ENCODE measurements at regions not wholly inside any gene's neighbourhood (a gene's known extent, or its start where the extent isn't known, plus 50 kb on each side); places are given as distances from the start of the nearest gene placed in this dataset.

DNA sequence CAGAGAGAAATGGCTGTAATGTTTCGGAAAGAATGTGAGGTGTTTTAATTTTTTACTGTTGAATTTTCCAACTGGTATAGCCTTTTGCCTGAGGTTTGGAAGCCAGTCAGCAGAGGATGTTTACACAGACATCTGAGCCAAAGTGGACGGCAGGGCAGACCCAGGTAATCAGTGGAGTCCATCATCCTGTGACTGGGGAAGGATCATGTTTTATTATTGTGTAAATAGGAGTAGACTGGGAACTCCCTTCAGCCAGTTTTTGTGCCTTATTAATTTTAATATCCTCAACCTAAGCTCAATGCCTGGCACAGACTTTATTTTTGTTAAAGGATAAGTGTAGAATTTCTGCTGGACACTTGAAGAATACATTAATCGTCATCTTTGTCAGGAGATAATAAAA, 142.0 kb upstream of the GAREM1 start:
- Histone ChIP-seq H3K4me3 (ENCODE audit: low read length) (no peak overlapping the region), H4K20me1 (ENCODE audit: low read length) (no peaks in the 10 kb centered on the region), H3K9me3 (ENCODE audit: low read length) (no peaks in the 10 kb centered on the region), H3K27ac (ENCODE audit: low read length) (no peak overlapping the region), H3F3A (ENCODE audit: low read length, unreplicated experiment) (no peaks in the 10 kb centered on the region), H3K27me3 (ENCODE audit: low read length) (no peaks in the 10 kb centered on the region), H3K9me2 (replicated peaks; ENCODE audit: low read length) (no peaks in the 10 kb centered on the region), H3K4me1 (ENCODE audit: insufficient read depth, low read length) (peaks cover 5% of the 10 kb centered on the region; the same call in 1 of the 2 replicates), H3K4me2 (ENCODE audit: low read length) (no peak overlapping the region), H3K36me3 (ENCODE audit: low read depth, low read length) (no peaks in the 10 kb centered on the region), H3K79me2 (ENCODE audit: low read length) (no peaks in the 10 kb centered on the region), H3K9ac (ENCODE audit: low read length) (no peak overlapping the region), H2AFZ (ENCODE audit: low read length) (no peak overlapping the region)
- intact Hi-C loops (cut with micrococcal nuclease): no loop called here
- TF ChIP-seq EZH2phosphoT487 (IDR thresholded peaks at IDR 0.05; ENCODE audit: borderline replicate concordance, low read length): no peak
- TF ChIP-seq, protein P1, sequence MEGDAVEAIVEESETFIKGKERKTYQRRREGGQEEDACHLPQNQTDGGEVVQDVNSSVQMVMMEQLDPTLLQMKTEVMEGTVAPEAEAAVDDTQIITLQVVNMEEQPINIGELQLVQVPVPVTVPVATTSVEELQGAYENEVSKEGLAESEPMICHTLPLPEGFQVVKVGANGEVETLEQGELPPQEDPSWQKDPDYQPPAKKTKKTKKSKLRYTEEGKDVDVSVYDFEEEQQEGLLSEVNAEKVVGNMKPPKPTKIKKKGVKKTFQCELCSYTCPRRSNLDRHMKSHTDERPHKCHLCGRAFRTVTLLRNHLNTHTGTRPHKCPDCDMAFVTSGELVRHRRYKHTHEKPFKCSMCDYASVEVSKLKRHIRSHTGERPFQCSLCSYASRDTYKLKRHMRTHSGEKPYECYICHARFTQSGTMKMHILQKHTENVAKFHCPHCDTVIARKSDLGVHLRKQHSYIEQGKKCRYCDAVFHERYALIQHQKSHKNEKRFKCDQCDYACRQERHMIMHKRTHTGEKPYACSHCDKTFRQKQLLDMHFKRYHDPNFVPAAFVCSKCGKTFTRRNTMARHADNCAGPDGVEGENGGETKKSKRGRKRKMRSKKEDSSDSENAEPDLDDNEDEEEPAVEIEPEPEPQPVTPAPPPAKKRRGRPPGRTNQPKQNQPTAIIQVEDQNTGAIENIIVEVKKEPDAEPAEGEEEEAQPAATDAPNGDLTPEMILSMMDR (conservative IDR thresholded peaks at IDR 0.05; ENCODE audit: low read depth, low read length): no peak
- DNase-seq (peak; percentile 59), ATAC-seq (peak; percentile 97)
- POLR2A ChIA-PET (ENCODE audit: unreplicated experiment): no interaction called here
- no TSS peak for BruUV-seq (replicated peaks)
- CTCF ChIA-PET: no interaction called here

DNA sequence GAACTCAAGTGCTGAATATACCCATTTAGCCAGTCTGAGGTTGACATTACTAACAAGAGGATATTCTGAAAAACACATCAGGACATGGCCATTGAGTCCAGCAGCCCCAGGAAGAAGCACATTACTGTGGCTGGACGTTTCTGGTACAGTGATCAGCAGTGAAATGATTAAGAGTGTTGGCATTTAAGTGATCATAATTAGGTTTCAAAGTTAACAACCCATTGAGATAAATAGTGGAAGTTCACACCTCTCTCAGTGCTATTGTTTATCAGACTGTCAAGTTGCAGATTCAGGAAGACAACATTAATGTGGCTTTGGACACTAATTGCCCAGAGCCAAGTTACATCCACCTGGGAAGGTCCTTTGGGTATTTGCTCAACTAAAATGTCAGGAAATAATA, 139.5 kb upstream of the GAREM1 start:
- ChIA-PET CTCF (no interaction called here), POLR2A (ENCODE audit: unreplicated experiment) (no interaction called here)
- no peak overlapping the region for H3K4me3 ChIP-seq (ENCODE audit: low read length)
- H3K9me3 ChIP-seq (ENCODE audit: low read length): no peaks in the 10 kb centered on the region
- H3K9me2 ChIP-seq (replicated peaks; ENCODE audit: low read length): no peaks in the 10 kb centered on the region
- H3K9ac ChIP-seq (ENCODE audit: low read length): no peak overlapping the region
- H3K36me3 ChIP-seq (ENCODE audit: low read depth, low read length): no peaks in the 10 kb centered on the region
- TF ChIP-seq, protein P1 (conservative IDR thresholded peaks at IDR 0.05; ENCODE audit: low read depth, low read length): no peak
- TF ChIP-seq EZH2phosphoT487 (IDR thresholded peaks at IDR 0.05; ENCODE audit: borderline replicate concordance, low read length) (no peak), EZH2 (IDR thresholded peaks at IDR 0.05; ENCODE audit: low read length, unreplicated experiment) (no peak)
- H3K27me3 ChIP-seq (ENCODE audit: low read length): no peaks in the 10 kb centered on the region
- no peak overlapping the region for H2AFZ ChIP-seq (ENCODE audit: low read length)
- intact Hi-C loops (cut with micrococcal nuclease): no loop called here
- peaks cover 5% of the 10 kb centered on the region; the same call in 1 of the 2 replicates for H3K4me1 ChIP-seq (ENCODE audit: insufficient read depth, low read length)
- no peaks in the 10 kb centered on the region for H3K79me2 ChIP-seq (ENCODE audit: low read length)
- H3K4me2 ChIP-seq (ENCODE audit: low read length): no peak overlapping the region
- H3F3A ChIP-seq (ENCODE audit: low read length, unreplicated experiment): no peaks in the 10 kb centered on the region
- DNase-seq (no peak), ATAC-seq (no peak)
- H4K20me1 ChIP-seq (ENCODE audit: low read length): no peaks in the 10 kb centered on the region
- H3K27ac ChIP-seq (ENCODE audit: low read length): no peak overlapping the region
- no TSS peak for BruUV-seq (replicated peaks)

- Histone ChIP-seq H2AFZ (ENCODE audit: low read length) (no peak overlapping the region), H3K27me3 (ENCODE audit: low read length) (no peaks in the 10 kb centered on the region)
Measured at GRCh38 chr18:32607816-32608215, 137.1 kb upstream of the GAREM1 start.

More at GRCh38 chr18:32607816-32608215, 137.1 kb upstream of the GAREM1 start:
- BruUV-seq (replicated peaks): no TSS peak
- Histone ChIP-seq H3K79me2 (ENCODE audit: low read length) (no peaks in the 10 kb centered on the region), H3F3A (ENCODE audit: low read length, unreplicated experiment) (no peaks in the 10 kb centered on the region), H3K36me3 (ENCODE audit: low read depth, low read length) (no peaks in the 10 kb centered on the region), H3K4me2 (ENCODE audit: low read length) (no peak overlapping the region), H3K27ac (ENCODE audit: low read length) (no peak overlapping the region), H3K9me3 (ENCODE audit: low read length) (no peaks in the 10 kb centered on the region), H3K9ac (ENCODE audit: low read length) (no peak overlapping the region), H3K4me3 (ENCODE audit: low read length) (no peak overlapping the region), H3K9me2 (replicated peaks; ENCODE audit: low read length) (no peaks in the 10 kb centered on the region), H3K4me1 (ENCODE audit: insufficient read depth, low read length) (peaks cover 5% of the 10 kb centered on the region; the same call in 1 of the 2 replicates), H4K20me1 (ENCODE audit: low read length) (no peaks in the 10 kb centered on the region)
- POLR2A ChIA-PET (ENCODE audit: unreplicated experiment): no interaction called here
- ATAC-seq: no peak
- TF ChIP-seq, protein P1 (conservative IDR thresholded peaks at IDR 0.05; ENCODE audit: low read depth, low read length): no peak
- TF ChIP-seq EZH2phosphoT487 (IDR thresholded peaks at IDR 0.05; ENCODE audit: borderline replicate concordance, low read length) (no peak), EZH2 (IDR thresholded peaks at IDR 0.05; ENCODE audit: low read length, unreplicated experiment) (no peak)
- CTCF ChIA-PET: no interaction called here
- no peak for DNase-seq
- intact Hi-C loops (cut with micrococcal nuclease): no loop called here
